ENCODE measurements at regions not wholly inside any gene's neighbourhood (a gene's known extent, or its start where the extent isn't known, plus 50 kb on each side); places are given as distances from the start of the nearest gene placed in this dataset.

- TF ChIP-seq CTCF (conservative IDR thresholded peaks at IDR 0.05; ENCODE audit: low read depth, low read length) = no peak
- no peak for DNase-seq (ENCODE audit: low read depth)
- H3K4me3 ChIP-seq (ENCODE audit: low read length) = no peak overlapping the region
These were observed 85.4 kb upstream of the IGFBP7 start for GRCh38 chr4:57195622-57196021.

GRCh38 chr4:57194068-57194611, 84.0 kb upstream of the IGFBP7 start:
- H3K4me3 ChIP-seq (ENCODE audit: low read length) = no peak overlapping the region
- TF ChIP-seq CTCF (conservative IDR thresholded peaks at IDR 0.05; ENCODE audit: low read depth, low read length) = peak; percentile 13
- DNase-seq (ENCODE audit: low read depth) = no peak

GRCh38 chr4:57193209-57193810, 83.1 kb upstream of the IGFBP7 start:
- no peak for TF ChIP-seq CTCF (conservative IDR thresholded peaks at IDR 0.05; ENCODE audit: low read depth, low read length)
- H3K4me3 ChIP-seq (ENCODE audit: low read length) = no peak overlapping the region
- no peak for DNase-seq (ENCODE audit: low read depth)

- no peak overlapping the region for H3K4me3 ChIP-seq (ENCODE audit: low read length)
- DNase-seq (ENCODE audit: low read depth) = peak; percentile 64
- peak; percentile 3 for TF ChIP-seq CTCF (conservative IDR thresholded peaks at IDR 0.05; ENCODE audit: low read depth, low read length)
These were observed 81.4 kb upstream of the IGFBP7 start for GRCh38 chr4:57191523-57192034.

GRCh38 chr4:57190601-57191481, 80.7 kb upstream of the IGFBP7 start:
- peak; percentile 97 for TF ChIP-seq CTCF (conservative IDR thresholded peaks at IDR 0.05; ENCODE audit: low read depth, low read length)
- H3K4me3 ChIP-seq (ENCODE audit: low read length) = no peak overlapping the region
- DNase-seq (ENCODE audit: low read depth) = peak; percentile 92

- no peak for TF ChIP-seq CTCF (conservative IDR thresholded peaks at IDR 0.05; ENCODE audit: low read depth, low read length)
- H3K4me3 ChIP-seq (ENCODE audit: low read length) = no peak overlapping the region
- DNase-seq (ENCODE audit: low read depth) = no peak
These were observed 77.1 kb upstream of the IGFBP7 start for GRCh38 chr4:57187246-57187645.
